ENCODE measurements at regions not wholly inside any gene's neighbourhood (a gene's known extent, or its start where the extent isn't known, plus 50 kb on each side); places are given as distances from the start of the nearest gene placed in this dataset.

GRCh38 chr20:52496191-52496590 lies 304.6 kb upstream of the ZFP64 start:
- no peak for DNase-seq (ENCODE audit: low read depth)
- TF ChIP-seq CTCF (IDR thresholded peaks at IDR 0.05; ENCODE audit: low read length, missing control alignments): no peak
- H3K4me3 ChIP-seq (replicated peaks; ENCODE audit: low read depth, low read length): no peak overlapping the region

GRCh38 chr20:52494244-52494643 lies 302.7 kb upstream of the ZFP64 start:
- DNase-seq (ENCODE audit: low read depth): peak; percentile 93
- no peak for TF ChIP-seq CTCF (IDR thresholded peaks at IDR 0.05; ENCODE audit: low read length, missing control alignments)

GRCh38 chr20:52493171-52493721 lies 301.7 kb upstream of the ZFP64 start:
- DNase-seq (ENCODE audit: low read depth): peak; percentile 80
- peak overlapping the region; percentile 39 for H3K4me3 ChIP-seq (replicated peaks; ENCODE audit: low read depth, low read length)
- no peak for TF ChIP-seq CTCF (IDR thresholded peaks at IDR 0.05; ENCODE audit: low read length, missing control alignments)

More at GRCh38 chr20:52494244-52494643, 302.7 kb upstream of the ZFP64 start:
- H3K4me3 ChIP-seq (replicated peaks; ENCODE audit: low read depth, low read length): no peak overlapping the region

GRCh38 chr20:52490711-52491430 lies 299.3 kb upstream of the ZFP64 start:
- TF ChIP-seq CTCF (IDR thresholded peaks at IDR 0.05; ENCODE audit: low read length, missing control alignments): no peak
- peak; percentile 95 for DNase-seq (ENCODE audit: low read depth)
- no peak overlapping the region for H3K4me3 ChIP-seq (replicated peaks; ENCODE audit: low read depth, low read length)

GRCh38 chr20:52484438-52484837 lies 292.9 kb upstream of the ZFP64 start:
- no peak for TF ChIP-seq CTCF (IDR thresholded peaks at IDR 0.05; ENCODE audit: low read length, missing control alignments)
- DNase-seq (ENCODE audit: low read depth): peak; percentile 10
- no peak overlapping the region for H3K4me3 ChIP-seq (replicated peaks; ENCODE audit: low read depth, low read length)

- no peak for DNase-seq (ENCODE audit: low read depth)
- no peak overlapping the region for H3K4me3 ChIP-seq (replicated peaks; ENCODE audit: low read depth, low read length)
- TF ChIP-seq CTCF (IDR thresholded peaks at IDR 0.05; ENCODE audit: low read length, missing control alignments): no peak
Measured at GRCh38 chr20:52483382-52483781, 291.8 kb upstream of the ZFP64 start.

GRCh38 chr20:52482044-52482443 lies 290.5 kb upstream of the ZFP64 start:
- DNase-seq (ENCODE audit: low read depth): peak; percentile 62
- no peak overlapping the region for H3K4me3 ChIP-seq (replicated peaks; ENCODE audit: low read depth, low read length)
- no peak for TF ChIP-seq CTCF (IDR thresholded peaks at IDR 0.05; ENCODE audit: low read length, missing control alignments)
